ENCODE measurements at regions not wholly inside any gene's neighbourhood (a gene's known extent, or its start where the extent isn't known, plus 50 kb on each side); places are given as distances from the start of the nearest gene placed in this dataset.
"Not testable (repeated sequence)": the region's sequence is repeated elsewhere in the genome, so short reads cannot be mapped to it uniquely, and the experiment has no call there.

DNA sequence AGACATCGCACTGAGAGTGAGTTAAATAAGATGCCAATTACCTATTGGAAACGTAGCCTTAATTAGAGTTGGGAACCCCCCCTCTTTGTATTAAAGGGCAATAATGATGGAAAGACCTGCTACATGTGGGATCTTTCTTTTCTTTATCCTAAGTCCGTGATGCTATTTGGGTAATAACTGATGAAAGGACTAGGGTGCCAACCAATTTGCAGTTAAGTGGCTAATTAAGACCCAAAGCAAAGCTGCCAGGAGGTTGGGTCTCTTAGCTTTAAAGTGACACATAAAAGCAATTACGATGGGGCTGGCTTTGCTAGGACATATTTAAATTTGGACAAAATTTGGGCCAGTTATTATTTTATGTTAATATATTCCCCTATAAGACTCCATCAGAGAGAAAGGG is 728.8 kb downstream of the NR2F1-AS1 start:
- DNase-seq, result peak; percentile 1

- no peak for DNase-seq
These were observed 730.1 kb downstream of the NR2F1-AS1 start for GRCh38 chr5:92850886-92851285.

- no peak for DNase-seq
These were observed 731.3 kb downstream of the NR2F1-AS1 start for GRCh38 chr5:92849756-92850155.

- no peak for DNase-seq
These were observed 739.3 kb downstream of the NR2F1-AS1 start for GRCh38 chr5:92841604-92842155.

DNA sequence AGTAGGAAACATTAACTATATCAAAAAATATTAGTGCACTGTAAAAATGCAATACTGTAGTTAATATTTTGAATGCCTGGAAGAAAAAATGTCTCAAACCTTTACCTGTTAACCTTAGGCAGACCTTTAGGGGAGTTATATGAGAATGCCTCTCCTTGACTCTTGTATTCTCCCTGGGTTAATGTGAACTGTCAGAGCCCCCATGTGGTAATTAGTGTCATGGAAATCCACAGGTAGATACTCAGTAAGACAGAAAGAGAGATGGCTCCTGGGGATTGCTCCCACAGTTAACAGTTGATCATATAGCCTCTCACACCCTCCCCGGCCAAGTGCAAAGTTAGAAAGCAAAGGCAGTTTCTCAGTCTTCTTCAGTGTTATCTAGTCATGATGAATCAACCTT is 742.8 kb downstream of the NR2F1-AS1 start:
- peak; percentile 28 for DNase-seq

GRCh38 chr5:92836855-92837755 is 743.9 kb downstream of the NR2F1-AS1 start:
- DNase-seq, result no peak

DNA sequence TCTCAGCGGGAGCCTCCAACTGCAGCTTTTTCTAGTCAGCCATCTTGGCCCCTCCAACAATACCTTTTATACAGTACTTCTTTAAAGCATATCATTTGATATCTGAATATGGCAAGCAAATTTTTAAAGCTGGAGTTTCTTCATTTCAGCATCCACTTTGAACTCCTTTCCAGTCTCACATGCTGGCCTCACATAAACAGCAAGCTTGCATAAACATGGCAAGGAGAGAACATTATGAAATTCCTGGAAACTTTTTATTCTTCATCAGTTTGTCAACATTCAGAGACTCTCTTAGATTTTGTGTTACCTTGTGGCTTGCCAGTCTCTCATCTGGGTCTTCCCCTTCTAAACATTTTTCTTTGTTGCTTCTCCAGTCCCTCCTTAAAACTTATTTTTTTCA is 745.3 kb downstream of the NR2F1-AS1 start:
- no peak for DNase-seq

GRCh38 chr5:92823551-92823950 is 757.5 kb downstream of the NR2F1-AS1 start:
- DNase-seq, result not testable (repeated sequence)

DNA sequence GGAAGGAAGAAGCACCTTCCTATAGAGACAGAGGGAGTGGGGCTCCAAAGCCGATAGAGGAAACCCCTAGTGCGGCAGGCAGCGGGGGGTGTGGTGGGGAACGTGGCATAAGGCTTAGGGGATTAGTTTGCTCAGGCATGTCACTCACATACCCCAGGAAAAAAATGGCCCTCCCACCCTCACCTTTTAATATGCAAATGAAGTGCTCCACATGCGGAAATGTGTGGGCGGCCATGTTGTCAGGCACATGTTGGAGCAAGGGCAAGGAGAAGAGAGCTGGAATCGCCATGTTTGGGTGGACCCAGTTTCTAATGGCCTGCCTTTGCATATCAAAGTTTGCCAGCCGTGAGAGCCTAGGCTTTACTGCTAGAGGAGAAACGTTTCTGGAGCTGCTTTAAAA is 758.8 kb downstream of the NR2F1-AS1 start:
- peak; percentile 3 for DNase-seq

- no peak for DNase-seq
These were observed 771.1 kb downstream of the NR2F1-AS1 start for GRCh38 chr5:92809855-92810465.

DNA sequence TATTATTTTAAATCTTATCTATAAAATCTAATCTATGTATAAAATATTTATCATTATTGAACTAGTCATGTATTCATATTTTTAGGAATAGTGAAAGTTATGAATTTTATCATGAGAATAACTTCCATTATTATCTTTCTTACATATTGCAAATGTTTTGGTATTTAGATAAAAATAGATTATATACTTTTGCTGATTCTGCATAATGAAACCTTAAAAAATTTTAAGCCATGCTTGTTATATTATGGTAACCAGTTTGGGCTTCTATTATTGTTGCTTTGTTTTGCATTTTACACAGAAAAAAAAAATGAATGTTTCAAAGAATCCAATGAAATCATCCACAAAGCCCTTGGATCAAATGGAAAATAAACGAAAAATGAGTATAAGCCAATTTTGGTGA is 772.5 kb downstream of the NR2F1-AS1 start:
- DNase-seq, result no peak

DNA sequence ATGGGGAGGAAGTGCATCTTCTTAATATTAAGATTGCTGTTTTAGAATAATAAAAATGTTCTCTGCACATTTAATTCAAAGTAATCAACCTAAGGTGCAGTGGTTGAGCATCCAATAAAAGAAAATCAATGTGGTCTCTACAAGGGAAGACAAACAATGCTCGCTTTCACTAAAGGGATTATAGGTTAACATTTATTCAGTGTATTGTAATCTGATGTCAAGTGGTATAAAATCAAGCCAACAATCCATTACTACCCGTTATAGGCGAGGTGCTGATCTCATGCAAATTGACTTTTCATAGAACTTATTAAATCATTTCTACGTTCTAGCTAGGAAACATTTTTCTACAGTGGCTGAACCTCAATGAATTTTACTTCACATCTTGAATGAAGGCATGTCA is 773.9 kb downstream of the NR2F1-AS1 start:
- DNase-seq, result no peak

GRCh38 chr5:92805446-92805845 is 775.6 kb downstream of the NR2F1-AS1 start:
- no peak for DNase-seq

GRCh38 chr5:92801911-92802310 is 779.1 kb downstream of the NR2F1-AS1 start:
- DNase-seq, result no peak

DNA sequence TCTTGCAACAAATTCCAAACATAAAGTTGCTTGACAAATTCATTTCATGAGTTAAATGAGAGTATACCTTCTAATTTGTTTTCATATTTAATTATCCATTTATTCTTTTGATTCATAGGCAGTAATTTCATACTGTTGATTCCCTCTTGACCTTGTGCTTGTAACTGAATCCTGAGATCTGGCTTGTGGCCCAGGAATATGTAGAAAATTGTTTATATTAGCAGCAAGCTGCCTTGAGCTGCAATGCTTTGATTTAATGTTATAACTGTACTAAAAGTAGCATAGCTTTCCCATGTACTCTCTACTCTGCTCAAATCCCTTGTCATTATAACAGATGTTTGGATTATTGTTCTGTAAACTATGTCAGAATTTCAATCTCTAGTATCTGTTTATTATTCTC is 780.7 kb downstream of the NR2F1-AS1 start:
- no peak for DNase-seq

DNA sequence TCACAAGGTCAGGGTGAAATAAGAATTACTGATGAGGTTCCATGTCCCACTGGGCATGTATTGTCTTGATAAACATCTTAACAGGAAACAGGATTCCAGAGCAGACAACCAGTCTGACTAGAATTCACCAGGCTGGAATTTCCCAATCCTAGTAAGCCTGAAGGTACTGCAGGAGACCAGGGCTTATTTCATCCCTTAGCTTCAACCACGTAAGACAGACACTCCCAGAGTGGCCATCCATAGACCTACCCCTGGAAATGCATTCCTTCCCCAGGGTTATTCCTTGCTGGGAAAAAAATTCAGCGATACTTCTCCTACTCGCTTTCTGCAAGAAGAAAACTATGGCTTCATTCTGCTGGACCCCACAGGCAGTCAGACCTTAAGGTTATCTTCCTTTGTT is 785.4 kb downstream of the NR2F1-AS1 start:
- DNase-seq, result no peak

GRCh38 chr5:92780057-92780456 is 801.0 kb downstream of the NR2F1-AS1 start:
- DNase-seq, result no peak

GRCh38 chr5:92779536-92779935 is 801.5 kb downstream of the NR2F1-AS1 start:
- DNase-seq, result no peak

DNA sequence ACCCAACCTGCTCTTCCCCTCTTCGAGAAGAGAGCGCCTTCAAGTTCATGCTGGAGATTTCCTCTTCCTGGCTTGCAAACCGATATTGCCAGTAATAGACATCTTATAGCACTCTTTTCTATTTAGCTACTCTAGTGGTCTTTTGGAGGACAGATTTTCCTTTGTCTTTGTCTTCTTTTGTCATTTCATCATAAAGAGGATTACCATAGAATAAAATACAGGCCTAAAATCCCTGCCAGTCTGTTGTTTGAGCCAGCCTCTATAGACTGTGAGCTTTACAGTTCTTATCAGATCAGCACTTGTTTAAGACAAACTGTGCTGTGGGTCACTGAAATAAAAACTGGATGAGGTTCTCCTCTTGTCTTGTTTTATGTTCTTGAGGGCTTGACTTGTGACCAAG is 802.8 kb downstream of the NR2F1-AS1 start:
- DNase-seq, result peak; percentile 19

DNA sequence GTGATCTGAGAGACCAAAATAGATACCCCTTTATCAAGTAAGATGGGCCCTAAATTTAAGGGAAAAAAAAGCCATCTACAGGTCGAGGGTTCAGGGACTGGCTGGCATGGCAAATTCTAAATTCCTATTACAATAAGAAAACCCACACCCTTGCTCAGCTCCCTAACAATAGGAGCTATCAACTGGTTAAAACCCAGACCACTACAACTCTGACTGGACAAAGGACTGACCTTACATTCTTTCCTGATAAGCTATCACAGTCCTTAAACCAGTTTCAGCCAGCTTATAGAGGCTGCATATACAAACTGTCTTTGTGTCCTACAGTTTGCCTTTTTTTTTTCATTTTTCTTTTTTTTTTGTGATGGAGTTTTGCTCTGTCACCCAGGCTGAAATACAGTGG is 803.6 kb downstream of the NR2F1-AS1 start:
- DNase-seq, result no peak

DNA sequence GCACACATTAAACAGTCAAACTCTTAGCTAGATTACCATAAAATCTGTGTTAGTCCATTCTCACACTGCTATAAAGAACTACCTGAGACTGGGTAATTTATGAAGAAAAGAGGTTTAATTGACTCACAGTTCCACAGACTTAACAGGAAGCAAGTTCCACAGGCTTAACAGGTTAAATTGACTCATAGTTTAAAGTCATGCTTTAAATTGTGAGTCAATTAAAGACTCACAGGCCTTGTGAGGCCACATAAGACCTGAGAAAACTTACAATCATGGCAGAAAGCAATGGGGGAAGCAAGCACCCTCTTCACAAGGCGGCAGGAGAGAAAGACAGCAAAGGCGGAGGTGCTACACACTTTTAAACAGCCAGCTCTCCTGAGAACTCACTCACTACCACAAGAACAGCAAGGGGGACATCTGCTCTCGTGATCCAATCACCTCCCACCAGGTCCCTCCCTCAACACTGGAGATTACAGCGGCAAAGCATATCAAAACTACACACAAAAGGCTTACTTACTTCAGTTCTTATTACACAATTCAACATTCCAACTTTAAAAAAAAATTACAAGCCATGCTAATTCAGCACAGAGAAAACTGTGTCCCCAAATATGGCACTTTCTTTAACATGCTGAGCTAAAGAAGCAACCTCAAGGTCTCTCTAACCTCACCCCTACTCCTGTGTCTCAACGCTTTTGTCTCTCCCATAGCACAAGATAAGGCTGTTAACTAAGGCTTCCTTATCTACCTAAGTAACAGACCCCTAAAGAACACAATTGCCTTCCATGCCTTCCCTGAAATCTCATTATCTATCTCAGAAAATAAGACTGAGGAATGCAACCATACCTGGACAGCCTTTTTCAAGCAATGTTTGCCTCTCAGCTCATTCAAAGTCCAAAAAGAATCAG is 805.1 kb downstream of the NR2F1-AS1 start:
- peak; percentile 22 for DNase-seq

GRCh38 chr5:92769978-92770377 is 811.0 kb downstream of the NR2F1-AS1 start:
- no peak for DNase-seq

GRCh38 chr5:92761585-92761984 is 819.4 kb downstream of the NR2F1-AS1 start:
- peak; percentile 30 for DNase-seq

Measured in NCI-H82 (cell line).